Gastrocnemius medialis (tissue), 4 donors: ENCODE measurements at regions not wholly inside any gene's neighbourhood (a gene's known extent, or its start where the extent isn't known, plus 50 kb on each side); places are given as distances from the start of the nearest gene placed in this dataset.

ENCODE experiments used
- ATAC-seq, 2 donors: fragments of 150-250 bp; one replicate each; pipeline ENCODE4 v1.9.1; 2016
- DNase-seq, 2 donors: peaks; one replicate each; pipeline ENCODE4 v3.0.0-alpha.2; 2019
- H3K27ac ChIP-seq, 4 donors: fragments of 200-600 bp; sonication (generic); 1 replicate in 1 of 4; 2 replicates in 3 of 4; pipeline ENCODE4 v1.5.1; 2016 to 2018; ENCODE audit warnings: mild to moderate bottlenecking in 2 of 4, moderate library complexity in 1 of 4
- H3K27me3 ChIP-seq, 3 donors: fragments of 200-600 bp; sonication (generic) in 2 of 3; 1 replicate in 1 of 3; 2 replicates in 2 of 3; pipeline versions ENCODE4 v1.5.1 to v1.6.0; 2016 to 2019; ENCODE audit warnings: mild to moderate bottlenecking in 1 of 3, moderate library complexity in 1 of 3
- H3K36me3 ChIP-seq, 2 donors: fragments of 200-600 bp; sonication (generic) in 1 of 2; one replicate each; pipeline ENCODE4 v1.5.1; 2017 to 2018
- H3K4me1 ChIP-seq, 2 donors: fragments of 200-600 bp; sonication (generic) in 1 of 2; one replicate each; pipeline ENCODE4 v1.5.1; 2016 to 2017; ENCODE audit warnings: mild to moderate bottlenecking in 2 of 2
- H3K4me3 ChIP-seq, 4 donors: fragments of 200-600 bp; sonication (generic) in 3 of 4; 1 replicate in 1 of 4; 2 replicates in 3 of 4; pipeline ENCODE4 v1.5.1; 2016 to 2019; ENCODE audit warnings: mild to moderate bottlenecking in 2 of 4
- H3K9me3 ChIP-seq, 3 donors: fragments of 200-600 bp; sonication (generic) in 2 of 3; 1 replicate in 1 of 3; 2 replicates in 2 of 3; pipeline ENCODE4 v1.5.1; 2016 to 2019
- POLR2A ChIP-seq, 2 donors: fragments of 450-650 bp; IDR thresholded peaks; one replicate each; pipeline ENCODE4 v1.6.1; 2017; ENCODE audit warnings: antibody characterized with exemption in 2 of 2, mild to moderate bottlenecking in 2 of 2, moderate library complexity in 2 of 2
- in situ Hi-C, 4 donors: fragments of 200-750 bp; cut with MboI; loops; one replicate each; pipeline versions ENCODE4 v1.15.0 to v1.8.0; 2017; ENCODE audit warnings: low sequenced_read_pairs in 4 of 4
- intact Hi-C: fragments of 100-400 bp; cut with DNase I; formaldehyde crosslinking; loops from one replicate; pipeline ENCODE4 v1.15.1; 2023; ENCODE audit warnings: low total_unique reads
- TF ChIP-seq, protein P1 (sequence below), 5 experiments: fragments of 450-650 bp in 3 of 5; fragments of 200-600 bp in 2 of 5; sonication (generic) in 2 of 5; IDR thresholded peaks in 4 of 5; conservative IDR thresholded peaks in 1 of 5; 1 replicate in 4 of 5; 2 replicates in 1 of 5; pipeline ENCODE4 v1.5.1; 2016 to 2019; ENCODE audit warnings: antibody characterized with exemption in 5 of 5, mild to moderate bottlenecking in 3 of 5, moderate library complexity in 3 of 5

DNA sequence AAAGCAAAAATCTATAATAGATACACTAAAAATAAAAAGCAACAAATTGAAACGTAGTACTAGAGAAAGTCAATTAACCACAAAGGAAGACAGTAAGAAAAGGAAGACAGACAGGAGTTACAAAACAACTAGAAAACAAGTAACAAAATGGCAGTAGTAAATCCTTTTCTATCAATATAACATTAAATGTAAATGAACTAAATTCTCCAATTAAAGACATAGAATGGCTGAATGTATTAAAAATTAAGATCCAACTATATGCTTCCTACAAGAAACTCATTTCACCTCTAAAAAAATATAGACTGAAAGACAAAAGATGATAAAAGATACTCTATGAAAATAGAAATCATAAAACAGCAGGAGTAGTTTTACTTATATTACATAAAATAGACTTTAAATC lies 79.1 kb downstream of the CTH start:
- Histone ChIP-seq H3K4me1 (no peaks in the 10 kb centered on the region), H3K36me3 (no peaks in the 10 kb centered on the region), H3K27me3 (no peaks in the 10 kb centered on the region), H3K9me3 (no peaks in the 10 kb centered on the region), H3K27ac (no peak overlapping the region), H3K4me3 (no peak overlapping the region)
- DNase-seq (no peak), ATAC-seq (no peak)
- in situ Hi-C loops = no loop called here
- TF ChIP-seq POLR2A (IDR thresholded peaks at IDR 0.05) = no peak
- TF ChIP-seq, protein P1, sequence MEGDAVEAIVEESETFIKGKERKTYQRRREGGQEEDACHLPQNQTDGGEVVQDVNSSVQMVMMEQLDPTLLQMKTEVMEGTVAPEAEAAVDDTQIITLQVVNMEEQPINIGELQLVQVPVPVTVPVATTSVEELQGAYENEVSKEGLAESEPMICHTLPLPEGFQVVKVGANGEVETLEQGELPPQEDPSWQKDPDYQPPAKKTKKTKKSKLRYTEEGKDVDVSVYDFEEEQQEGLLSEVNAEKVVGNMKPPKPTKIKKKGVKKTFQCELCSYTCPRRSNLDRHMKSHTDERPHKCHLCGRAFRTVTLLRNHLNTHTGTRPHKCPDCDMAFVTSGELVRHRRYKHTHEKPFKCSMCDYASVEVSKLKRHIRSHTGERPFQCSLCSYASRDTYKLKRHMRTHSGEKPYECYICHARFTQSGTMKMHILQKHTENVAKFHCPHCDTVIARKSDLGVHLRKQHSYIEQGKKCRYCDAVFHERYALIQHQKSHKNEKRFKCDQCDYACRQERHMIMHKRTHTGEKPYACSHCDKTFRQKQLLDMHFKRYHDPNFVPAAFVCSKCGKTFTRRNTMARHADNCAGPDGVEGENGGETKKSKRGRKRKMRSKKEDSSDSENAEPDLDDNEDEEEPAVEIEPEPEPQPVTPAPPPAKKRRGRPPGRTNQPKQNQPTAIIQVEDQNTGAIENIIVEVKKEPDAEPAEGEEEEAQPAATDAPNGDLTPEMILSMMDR (IDR thresholded peaks at IDR 0.05 in 4 of 5, conservative IDR thresholded peaks at IDR 0.05 in 1 of 5) = no peak
- intact Hi-C loops = no loop called here

GRCh38 chr1:70495370-70495769 lies 84.3 kb downstream of the CTH start:
- no peak for ATAC-seq
- intact Hi-C loops (no loop called here), in situ Hi-C loops (no loop called here)
- Histone ChIP-seq H3K4me1 (no peaks in the 10 kb centered on the region), H3K27me3 (no peaks in the 10 kb centered on the region), H3K9me3 (no peaks in the 10 kb centered on the region), H3K27ac (no peak overlapping the region), H3K36me3 (no peaks in the 10 kb centered on the region), H3K4me3 (no peak overlapping the region)
- no peak for DNase-seq
- TF ChIP-seq POLR2A (IDR thresholded peaks at IDR 0.05) = no peak
- TF ChIP-seq, protein P1 (IDR thresholded peaks at IDR 0.05 in 4 of 5, conservative IDR thresholded peaks at IDR 0.05 in 1 of 5) = no peak

GRCh38 chr1:70496181-70496580 lies 85.1 kb downstream of the CTH start:
- H3K27ac ChIP-seq = no peak overlapping the region
- H3K4me3 ChIP-seq = no peak overlapping the region
- no peak for DNase-seq
- no peaks in the 10 kb centered on the region for H3K9me3 ChIP-seq
- H3K27me3 ChIP-seq = no peaks in the 10 kb centered on the region
- intact Hi-C loops (no loop called here), in situ Hi-C loops (no loop called here)
- TF ChIP-seq, protein P1 (IDR thresholded peaks at IDR 0.05 in 4 of 5, conservative IDR thresholded peaks at IDR 0.05 in 1 of 5) = no peak
- no peak for TF ChIP-seq POLR2A (IDR thresholded peaks at IDR 0.05)
- H3K4me1 ChIP-seq = no peaks in the 10 kb centered on the region
- ATAC-seq = no peak
- H3K36me3 ChIP-seq = no peaks in the 10 kb centered on the region

DNA sequence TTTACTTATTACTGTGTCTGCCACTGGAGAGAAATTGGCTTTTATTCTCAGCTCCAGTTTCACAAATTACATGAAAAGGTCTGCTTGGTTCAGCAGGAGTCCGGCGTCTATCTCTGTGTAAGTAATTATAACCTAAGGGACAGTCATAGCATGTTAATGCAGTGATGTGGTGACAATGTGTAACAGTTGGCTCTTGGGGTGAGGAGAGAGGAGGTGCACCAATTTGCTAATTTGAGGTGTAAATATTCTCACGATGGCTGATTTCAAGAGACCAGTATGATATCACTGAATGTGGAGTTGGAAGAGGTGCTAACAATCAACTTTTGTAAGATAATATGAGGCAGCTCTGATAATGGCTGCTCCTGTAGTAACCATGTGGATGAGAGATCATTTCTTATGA lies 86.1 kb downstream of the CTH start:
- ATAC-seq (no peak), DNase-seq (no peak)
- no peak overlapping the region for H3K4me3 ChIP-seq
- intact Hi-C loops (no loop called here), in situ Hi-C loops (no loop called here)
- no peaks in the 10 kb centered on the region for H3K4me1 ChIP-seq
- TF ChIP-seq, protein P1 (IDR thresholded peaks at IDR 0.05 in 4 of 5, conservative IDR thresholded peaks at IDR 0.05 in 1 of 5) = no peak
- no peak for TF ChIP-seq POLR2A (IDR thresholded peaks at IDR 0.05)
- no peaks in the 10 kb centered on the region for H3K9me3 ChIP-seq
- H3K27me3 ChIP-seq = no peaks in the 10 kb centered on the region
- H3K27ac ChIP-seq = no peak overlapping the region
- no peaks in the 10 kb centered on the region for H3K36me3 ChIP-seq

DNA sequence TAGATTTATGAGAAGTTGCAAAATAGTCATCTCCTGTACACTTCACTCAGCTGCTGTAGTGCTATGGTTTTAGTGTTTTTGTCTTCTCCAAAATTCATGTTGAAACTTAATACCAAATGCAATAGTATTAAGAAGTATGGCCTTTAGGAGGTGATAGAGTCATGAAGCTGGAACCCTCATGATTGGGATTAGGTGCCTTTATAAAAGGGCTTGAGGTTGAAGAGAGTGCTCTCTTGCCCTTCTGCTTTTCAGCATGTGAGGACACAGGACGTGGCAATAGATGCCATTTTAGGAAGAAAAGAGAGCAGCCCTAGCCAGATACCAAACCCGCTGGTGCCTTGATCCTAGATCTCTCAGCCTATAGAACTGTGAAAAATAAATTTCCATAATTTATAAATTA lies 87.6 kb downstream of the CTH start:
- in situ Hi-C loops = no loop called here
- Histone ChIP-seq H3K4me1 (no peaks in the 10 kb centered on the region), H3K27ac (no peak overlapping the region), H3K27me3 (no peaks in the 10 kb centered on the region), H3K9me3 (no peaks in the 10 kb centered on the region), H3K4me3 (no peak overlapping the region), H3K36me3 (no peaks in the 10 kb centered on the region)
- ATAC-seq (no peak), DNase-seq (no peak)
- intact Hi-C loops = no loop called here
- TF ChIP-seq, protein P1 (IDR thresholded peaks at IDR 0.05 in 4 of 5, conservative IDR thresholded peaks at IDR 0.05 in 1 of 5) = no peak
- no peak for TF ChIP-seq POLR2A (IDR thresholded peaks at IDR 0.05)
